ENCODE measurements at regions not wholly inside any gene's neighbourhood (a gene's known extent, or its start where the extent isn't known, plus 50 kb on each side); places are given as distances from the start of the nearest gene placed in this dataset.

GRCh38 chr3:151935446-151935845 lies 62.0 kb downstream of the SUCNR1 start:
- ATAC-seq, result no peak
- no peaks in the 10 kb centered on the region for H3K4me1 ChIP-seq
- H3K27ac ChIP-seq, result no peak overlapping the region
- intact Hi-C loops (cut with DNase I), result no loop called here
- no peak overlapping the region for H3K4me3 ChIP-seq
- H3K9me3 ChIP-seq, result no peaks in the 10 kb centered on the region
- no peak for TF ChIP-seq CTCF (IDR thresholded peaks at IDR 0.05)
- no peaks in the 10 kb centered on the region for H3K27me3 ChIP-seq (ENCODE audit: low read depth)
- no peak for DNase-seq
- no peaks in the 10 kb centered on the region for H3K36me3 ChIP-seq

GRCh38 chr3:151940481-151940880 lies 67.0 kb downstream of the SUCNR1 start:
- no peak for DNase-seq
- Histone ChIP-seq H3K4me1 (no peaks in the 10 kb centered on the region), H3K27me3 (ENCODE audit: low read depth) (no peaks in the 10 kb centered on the region), H3K4me3 (no peak overlapping the region), H3K9me3 (no peaks in the 10 kb centered on the region), H3K27ac (no peak overlapping the region), H3K36me3 (no peaks in the 10 kb centered on the region)
- no peak for TF ChIP-seq CTCF (IDR thresholded peaks at IDR 0.05)
- intact Hi-C loops (cut with DNase I), result no loop called here
- ATAC-seq, result no peak

- intact Hi-C loops (cut with DNase I), result no loop called here
- H3K27ac ChIP-seq, result no peak overlapping the region
- H3K9me3 ChIP-seq, result no peaks in the 10 kb centered on the region
- H3K4me1 ChIP-seq, result no peaks in the 10 kb centered on the region
- no peak for DNase-seq
- no peaks in the 10 kb centered on the region for H3K27me3 ChIP-seq (ENCODE audit: low read depth)
- no peak for TF ChIP-seq CTCF (IDR thresholded peaks at IDR 0.05)
- no peak overlapping the region for H3K4me3 ChIP-seq
- no peaks in the 10 kb centered on the region for H3K36me3 ChIP-seq
- no peak for ATAC-seq
Measured at GRCh38 chr3:151943539-151943938, 70.1 kb downstream of the SUCNR1 start.

- no peak for DNase-seq
- no peak for TF ChIP-seq CTCF (IDR thresholded peaks at IDR 0.05)
- Histone ChIP-seq H3K4me3 (no peak overlapping the region), H3K27me3 (ENCODE audit: low read depth) (no peaks in the 10 kb centered on the region), H3K4me1 (no peaks in the 10 kb centered on the region), H3K36me3 (no peaks in the 10 kb centered on the region), H3K27ac (no peak overlapping the region), H3K9me3 (no peaks in the 10 kb centered on the region)
- no peak for ATAC-seq
- intact Hi-C loops (cut with DNase I), result no loop called here
Measured at GRCh38 chr3:151944356-151944755, 70.9 kb downstream of the SUCNR1 start.

- Histone ChIP-seq H3K27ac (no peak overlapping the region), H3K4me1 (no peaks in the 10 kb centered on the region), H3K9me3 (no peaks in the 10 kb centered on the region), H3K36me3 (no peaks in the 10 kb centered on the region), H3K4me3 (no peak overlapping the region), H3K27me3 (ENCODE audit: low read depth) (no peaks in the 10 kb centered on the region)
- intact Hi-C loops (cut with DNase I), result no loop called here
- DNase-seq (no peak), ATAC-seq (no peak)
- no peak for TF ChIP-seq CTCF (IDR thresholded peaks at IDR 0.05)
Measured at GRCh38 chr3:151946606-151947005, 73.2 kb downstream of the SUCNR1 start.

GRCh38 chr3:151949706-151950105 lies 76.3 kb downstream of the SUCNR1 start:
- intact Hi-C loops (cut with DNase I), result no loop called here
- no peaks in the 10 kb centered on the region for H3K36me3 ChIP-seq
- no peak for DNase-seq

More at GRCh38 chr3:151949706-151950105, 76.3 kb downstream of the SUCNR1 start:
- Histone ChIP-seq H3K27me3 (ENCODE audit: low read depth) (no peaks in the 10 kb centered on the region), H3K4me3 (no peak overlapping the region), H3K4me1 (no peaks in the 10 kb centered on the region), H3K27ac (no peak overlapping the region), H3K9me3 (no peaks in the 10 kb centered on the region)
- no peak for TF ChIP-seq CTCF (IDR thresholded peaks at IDR 0.05)
- ATAC-seq, result no peak

All from lower lobe of right lung (tissue), 2 donors.